GM21723 (cell line): ENCODE measurements at regions not wholly inside any gene's neighbourhood (a gene's known extent, or its start where the extent isn't known, plus 50 kb on each side); places are given as distances from the start of the nearest gene placed in this dataset.

Experiments
- ATAC-seq: cut with Tn5 transposase; IDR thresholded peaks from one replicate; pipeline ENCODE4 v1.9.1; 2021; ENCODE audit warnings: mild to moderate bottlenecking, moderate library complexity; ENCODE audit not compliant: unreplicated experiment

- no peak for ATAC-seq
Measured at GRCh38 chr10:120702032-120702431, 149.1 kb upstream of the WDR11 start.

GRCh38 chr10:120705309-120705708, 145.9 kb upstream of the WDR11 start:
- no peak for ATAC-seq

- no peak for ATAC-seq
Measured at GRCh38 chr10:120710076-120710475, 141.1 kb upstream of the WDR11 start.

DNA sequence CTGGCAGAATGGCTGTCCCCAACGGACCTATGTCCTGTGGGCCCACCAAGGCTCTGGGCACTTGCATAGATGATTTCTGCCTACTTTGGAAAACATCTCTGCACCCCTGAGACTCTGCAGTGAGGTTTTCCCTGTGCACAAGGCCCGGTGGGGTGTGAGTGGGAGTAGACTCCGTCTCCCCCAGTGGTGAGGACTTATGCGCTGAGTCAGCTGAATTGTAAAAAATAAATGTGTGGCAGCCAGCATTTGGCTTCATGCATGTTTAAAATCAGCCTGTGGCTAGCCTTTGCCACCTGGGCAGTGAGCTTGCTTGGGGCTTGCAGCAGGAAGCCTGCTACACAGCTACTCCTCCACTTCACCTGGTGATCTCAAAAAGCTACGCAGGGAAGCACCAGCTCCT, 139.3 kb upstream of the WDR11 start:
- ATAC-seq: no peak

- no peak for ATAC-seq
Measured at GRCh38 chr10:120713573-120714205, 137.5 kb upstream of the WDR11 start.

- ATAC-seq: no peak
Measured at GRCh38 chr10:120715171-120715570, 136.0 kb upstream of the WDR11 start.

DNA sequence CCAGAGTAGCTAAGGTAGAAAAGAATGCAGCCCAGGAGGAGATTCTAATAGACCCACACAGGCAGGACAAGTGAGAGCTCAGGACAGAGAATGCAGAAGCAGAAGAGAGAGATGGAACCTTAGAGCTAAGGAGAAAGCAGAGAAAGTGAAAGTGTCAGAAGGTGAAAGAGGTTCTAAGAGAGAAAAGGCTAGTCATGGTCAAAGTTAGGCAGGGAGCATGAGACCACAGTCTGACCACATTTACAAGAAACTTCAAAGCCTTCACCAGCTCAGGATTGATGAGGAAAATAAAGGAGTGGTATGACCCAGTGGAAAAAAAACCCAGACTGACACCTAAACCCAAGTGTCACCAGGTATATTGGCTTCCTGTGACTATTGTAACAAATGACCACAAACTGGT, 131.8 kb upstream of the WDR11 start:
- ATAC-seq: peak; percentile 85

- no peak for ATAC-seq
Measured at GRCh38 chr10:120727001-120727400, 124.2 kb upstream of the WDR11 start.

GRCh38 chr10:120729547-120729946, 121.6 kb upstream of the WDR11 start:
- ATAC-seq: no peak

DNA sequence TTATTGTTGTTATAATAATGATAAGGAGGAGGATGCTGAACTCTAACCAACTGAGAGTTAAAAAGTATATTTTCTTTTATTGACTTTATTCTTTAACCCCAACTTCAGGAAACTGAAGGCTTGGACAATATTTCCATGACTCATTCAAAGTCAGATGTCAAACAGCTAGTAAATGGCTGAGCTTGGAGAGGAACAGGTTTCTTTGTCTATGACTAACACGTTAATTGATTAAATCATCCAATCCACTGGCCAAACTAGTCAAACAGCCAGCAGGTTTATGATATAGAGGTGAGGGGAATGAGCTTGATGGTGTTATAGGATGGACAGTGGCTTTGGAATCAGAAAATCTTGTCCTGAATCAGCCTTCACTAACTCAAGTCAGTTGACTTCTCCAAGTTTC, 119.1 kb upstream of the WDR11 start:
- ATAC-seq: no peak

DNA sequence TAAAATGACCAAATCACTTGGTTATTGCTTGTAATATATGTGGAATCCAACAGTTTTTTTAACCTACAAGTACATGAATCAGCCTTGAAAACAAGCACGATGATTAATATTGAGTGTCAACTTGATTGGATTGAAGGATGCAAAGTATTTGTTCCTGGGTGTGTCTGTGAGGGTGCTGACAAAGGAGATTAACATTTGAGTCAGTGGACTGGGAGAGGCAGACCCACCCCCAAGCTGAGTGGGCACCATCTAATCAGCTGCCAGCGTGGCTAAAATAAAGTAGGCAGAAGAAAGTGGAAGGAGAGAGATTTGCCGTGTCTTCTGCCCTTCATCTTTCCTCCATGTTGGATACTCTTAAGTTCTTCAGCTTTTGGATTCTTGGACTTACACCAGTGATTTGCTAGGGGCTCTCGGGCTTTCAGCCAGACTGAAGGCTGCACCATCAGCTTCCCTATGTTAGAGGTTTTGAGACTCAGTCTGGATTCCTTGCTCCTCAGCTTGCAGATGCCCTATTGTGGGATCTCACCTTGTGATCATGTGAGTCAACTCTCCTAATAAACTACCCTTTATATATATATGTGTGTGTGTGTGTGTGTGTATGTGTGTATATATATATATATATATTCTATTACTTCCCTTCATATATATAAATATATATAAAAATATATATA, 118.4 kb upstream of the WDR11 start:
- no peak for ATAC-seq

DNA sequence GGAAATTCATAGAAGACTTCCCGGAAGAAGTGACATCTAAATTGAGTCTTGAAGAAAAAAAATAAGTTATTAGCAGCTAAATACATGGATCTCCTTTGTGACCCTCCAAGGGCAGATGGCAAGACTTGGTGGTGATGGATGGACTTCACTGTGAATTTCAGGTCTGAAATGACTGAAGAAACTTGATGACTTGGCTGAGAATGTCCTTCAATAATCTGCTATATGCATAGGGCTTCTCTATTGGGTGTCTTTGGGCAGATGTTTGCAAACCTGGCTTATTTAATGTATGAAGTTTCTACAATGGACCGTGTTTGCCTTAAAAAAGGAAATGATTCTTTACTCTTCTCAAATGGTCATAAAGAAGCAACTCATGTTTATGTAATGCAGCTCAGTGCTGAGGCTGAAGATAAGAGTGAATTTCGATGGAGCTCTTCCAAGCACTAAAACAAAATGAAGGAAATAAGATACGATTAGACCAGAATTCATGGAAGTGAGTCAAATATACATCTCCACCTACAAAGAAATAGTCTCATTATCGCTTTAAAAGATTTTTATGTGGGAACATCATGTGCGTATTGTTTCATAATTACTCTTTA, 116.6 kb upstream of the WDR11 start:
- no peak for ATAC-seq

DNA sequence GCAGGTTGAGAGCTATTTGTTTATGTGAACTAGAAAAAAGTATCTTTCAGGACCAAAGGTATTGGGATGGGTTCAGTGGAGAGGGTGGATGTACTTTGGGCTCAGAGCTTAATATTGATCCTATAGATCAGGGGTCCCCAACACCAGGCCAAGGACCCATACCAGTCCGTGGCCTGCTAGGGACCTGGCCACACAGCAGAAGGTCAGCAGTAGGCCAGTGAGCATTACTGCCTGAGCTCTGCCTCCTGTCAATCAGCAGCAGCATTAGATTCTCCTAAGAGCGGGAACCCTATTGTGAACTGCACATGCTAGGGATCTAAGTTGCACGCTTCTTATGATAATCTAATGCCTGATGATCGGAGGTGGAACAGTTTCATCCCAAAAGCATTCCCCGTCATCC, 115.8 kb upstream of the WDR11 start:
- no peak for ATAC-seq

DNA sequence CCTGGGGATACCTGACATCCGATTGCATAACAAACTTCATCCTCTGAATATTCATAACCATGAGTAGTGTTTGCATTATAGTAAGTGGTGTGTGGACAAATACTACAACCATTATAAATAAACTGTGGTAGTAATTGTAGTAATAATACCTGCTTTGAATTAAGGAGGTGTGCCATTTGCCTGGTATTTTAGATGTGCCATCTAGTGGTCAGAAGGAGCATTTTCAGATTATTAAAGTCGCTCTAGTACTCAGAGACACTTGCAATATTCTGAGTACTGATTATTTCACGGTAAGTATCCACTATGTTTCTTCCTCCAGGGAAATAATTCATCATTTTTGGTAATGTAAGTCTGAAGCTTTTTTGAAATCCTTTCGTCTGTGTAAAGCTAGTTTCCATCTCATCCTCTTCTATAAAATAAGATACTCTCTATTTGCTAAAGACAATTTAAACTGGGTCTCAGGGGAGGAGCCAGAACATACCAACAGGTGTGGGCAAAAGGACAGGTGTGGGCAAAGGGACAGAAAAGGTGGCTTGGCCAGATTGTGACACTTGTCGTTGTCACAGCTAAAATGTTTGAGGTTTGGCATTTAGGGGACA, 115.3 kb upstream of the WDR11 start:
- peak; percentile 70 for ATAC-seq

DNA sequence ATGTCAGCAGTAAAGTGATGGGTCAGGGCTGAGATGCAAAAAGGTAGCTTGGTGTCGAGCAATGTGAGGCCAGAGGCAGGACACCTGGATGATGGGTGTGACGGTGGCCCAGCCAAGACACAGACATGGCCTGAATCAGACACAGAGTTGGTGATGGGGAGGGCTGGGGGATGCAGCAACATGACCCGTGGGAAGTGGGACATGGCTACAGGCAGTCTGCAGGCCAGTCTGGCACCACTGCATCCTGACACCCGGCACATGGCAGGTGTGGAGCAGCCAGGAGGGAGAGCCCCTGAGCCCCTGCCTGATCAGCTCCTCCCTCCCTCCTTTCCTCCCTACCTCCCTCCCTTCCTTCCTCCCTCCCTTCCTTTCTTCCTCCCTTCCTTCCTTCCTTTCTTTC, 114.8 kb upstream of the WDR11 start:
- no peak for ATAC-seq

DNA sequence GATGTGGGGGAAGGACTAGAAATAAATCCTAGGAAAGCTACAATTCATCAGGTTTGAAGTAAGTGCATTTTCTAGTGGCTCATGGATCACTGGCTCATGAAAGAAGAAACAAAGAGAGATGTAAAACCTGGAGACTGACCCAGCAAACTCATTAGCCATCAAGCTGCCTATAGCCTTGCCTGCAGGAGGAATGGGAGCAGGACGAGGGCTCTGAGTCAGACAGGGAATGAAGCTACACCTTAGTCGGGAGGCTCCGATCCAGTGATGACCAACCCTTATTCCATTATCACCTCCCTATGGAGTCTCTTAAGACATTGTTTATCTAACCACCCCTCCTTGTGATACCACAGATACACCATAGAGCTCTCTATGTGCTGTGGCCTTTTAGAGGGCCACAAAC, 112.5 kb upstream of the WDR11 start:
- no peak for ATAC-seq

DNA sequence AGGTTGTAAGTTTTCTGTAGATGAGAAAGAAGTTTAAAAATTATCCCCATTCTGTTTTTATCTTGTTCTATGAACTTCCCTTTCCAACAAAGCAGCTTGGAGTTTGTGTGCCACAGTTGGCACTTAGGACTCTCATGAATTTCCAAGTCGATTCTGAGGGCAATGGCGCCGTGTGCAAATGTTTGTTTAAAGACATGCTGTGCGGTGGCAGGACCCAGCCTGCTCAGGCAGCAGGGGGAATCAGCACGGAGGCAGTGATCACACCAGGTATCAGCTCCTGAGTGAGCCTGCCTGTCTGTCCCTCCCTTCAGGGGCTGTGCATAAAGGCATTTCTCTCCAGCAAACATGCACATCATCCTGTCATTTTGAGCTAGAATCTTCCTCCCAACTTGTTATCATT, 109.8 kb upstream of the WDR11 start:
- no peak for ATAC-seq

GRCh38 chr10:120742373-120742772, 108.8 kb upstream of the WDR11 start:
- no peak for ATAC-seq

DNA sequence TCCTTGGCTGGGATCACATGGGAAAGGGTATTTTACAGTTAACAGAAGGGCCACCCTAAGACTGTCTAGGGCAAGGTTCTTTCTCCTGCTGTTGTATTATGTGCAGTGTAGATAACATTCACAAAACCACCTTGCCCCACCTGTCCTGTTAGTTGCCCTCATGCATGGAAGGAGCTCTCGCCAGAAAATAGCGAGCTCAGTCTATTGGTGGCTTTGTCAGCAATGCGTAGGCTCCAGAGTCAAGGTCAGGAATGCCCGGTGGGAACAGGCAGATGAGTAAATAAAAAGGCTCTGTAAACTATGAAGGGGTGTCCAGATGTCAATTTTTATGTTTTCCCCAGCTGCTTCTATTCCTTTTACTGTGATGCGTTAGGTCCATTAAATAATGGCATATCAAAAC, 107.1 kb upstream of the WDR11 start:
- ATAC-seq: no peak

DNA sequence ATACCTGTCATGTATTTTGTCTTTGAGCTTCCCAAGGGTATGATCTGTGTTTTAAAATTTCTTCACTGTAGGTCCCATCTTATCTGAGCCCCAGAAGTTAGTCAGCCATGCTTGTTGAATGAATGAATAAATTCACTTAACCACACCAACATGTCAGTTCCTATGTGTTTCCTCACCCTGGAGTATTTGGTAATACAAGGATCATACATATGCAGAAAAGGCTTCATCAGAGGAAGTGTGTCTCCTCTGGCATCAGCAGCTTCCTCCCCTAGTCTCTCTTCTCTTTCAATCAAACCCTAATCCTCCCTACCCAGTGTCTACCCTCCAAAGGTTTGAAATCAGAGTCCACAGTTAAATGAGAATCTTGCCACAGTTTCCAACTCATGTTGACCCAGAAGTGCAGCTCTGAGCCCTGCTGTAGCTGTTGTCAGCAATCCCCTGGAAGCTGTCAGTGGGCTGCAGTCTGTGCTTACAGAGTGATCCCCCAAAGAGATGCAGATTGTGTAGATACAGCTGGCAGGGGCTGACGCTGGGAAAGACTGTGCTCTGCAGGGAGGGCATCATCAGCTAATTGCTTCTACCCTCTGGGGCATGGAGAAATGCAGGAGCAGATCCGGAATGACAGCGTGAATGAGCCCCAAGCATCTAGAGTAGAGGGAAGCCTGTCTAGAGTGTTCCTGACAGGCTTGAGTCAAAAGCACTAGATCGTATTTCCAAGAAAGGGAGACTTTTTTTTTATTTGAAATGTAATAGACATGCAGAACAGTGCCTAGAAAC, 105.0 kb upstream of the WDR11 start:
- no peak for ATAC-seq

DNA sequence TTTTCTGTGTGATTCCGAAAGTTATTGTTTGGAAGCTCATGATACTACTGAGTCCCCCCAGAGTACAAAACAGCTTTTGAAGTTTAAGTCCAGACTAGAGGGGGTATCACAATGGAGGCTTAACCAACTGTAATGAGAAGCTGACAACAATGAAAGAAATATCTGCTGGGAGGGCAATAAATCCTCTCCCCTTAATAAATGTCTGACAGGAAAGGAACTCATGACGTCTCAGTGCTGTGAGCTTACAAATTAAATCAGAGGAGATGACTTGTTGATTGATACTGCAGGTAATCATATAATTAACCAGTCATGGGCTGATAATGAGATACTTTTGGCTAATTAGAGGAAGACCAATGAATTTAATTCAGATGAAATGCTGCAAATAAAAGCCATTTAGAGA, 102.6 kb upstream of the WDR11 start:
- ATAC-seq: no peak
